GM12891 (cell line): ENCODE measurements at regions not wholly inside any gene's neighbourhood (a gene's known extent, or its start where the extent isn't known, plus 50 kb on each side); places are given as distances from the start of the nearest gene placed in this dataset.

Experiments used
- POLR2A ChIP-seq: IDR thresholded peaks from 2 replicates; pipeline ENCODE4 v1.6.1; 2011; ENCODE audit warnings: low read depth, low read length, control low read depth
- TAF1 ChIP-seq: IDR thresholded peaks from 2 replicates; pipeline ENCODE4 v1.6.1; 2011; ENCODE audit warnings: low read depth, low read length, control low read depth

GRCh38 chr6:49051281-49051680 is 411.8 kb downstream of the MMUT start:
- no peak for TF ChIP-seq POLR2A
- no peak for TF ChIP-seq TAF1
